CD4-positive, alpha-beta T cell treated with Interferon alpha-2 for 1 hour (primary cell): ENCODE measurements at regions not wholly inside any gene's neighbourhood (a gene's known extent, or its start where the extent isn't known, plus 50 kb on each side); places are given as distances from the start of the nearest gene placed in this dataset.
"Not testable (repeated sequence)": the region's sequence is repeated elsewhere in the genome, so short reads cannot be mapped to it uniquely, and the experiment has no call there.

Experiments used
- DNase-seq, 2 donors: peaks; one replicate each; pipeline ENCODE4 v3.0.0-alpha.2; 2020 to 2022

GRCh38 chr13:76600081-76600480 lies 286.1 kb downstream of the KCTD12 start:
- DNase-seq = no peak

- no peak for DNase-seq
Measured at GRCh38 chr13:76597868-76598267, 288.3 kb downstream of the KCTD12 start.

- no peak for DNase-seq
Measured at GRCh38 chr13:76596216-76596615, 290.0 kb downstream of the KCTD12 start.

GRCh38 chr13:76594435-76594834 lies 291.8 kb downstream of the KCTD12 start:
- no peak for DNase-seq

GRCh38 chr13:76586842-76587241 lies 299.4 kb downstream of the KCTD12 start:
- DNase-seq = no peak

GRCh38 chr13:76579701-76580100 lies 306.5 kb downstream of the KCTD12 start:
- no peak for DNase-seq

GRCh38 chr13:76575634-76576033 lies 310.6 kb downstream of the KCTD12 start:
- not testable (repeated sequence) for DNase-seq

GRCh38 chr13:76570510-76570971 lies 315.7 kb downstream of the KCTD12 start:
- DNase-seq = no peak

GRCh38 chr13:76556627-76557026 lies 329.6 kb downstream of the KCTD12 start:
- DNase-seq = no peak

GRCh38 chr13:76552807-76553206 lies 333.4 kb downstream of the KCTD12 start:
- no peak for DNase-seq

GRCh38 chr13:76552041-76552772 lies 334.0 kb downstream of the KCTD12 start:
- DNase-seq = no peak

GRCh38 chr13:76542176-76542575 lies 344.0 kb downstream of the KCTD12 start:
- DNase-seq = no peak

GRCh38 chr13:76538004-76538403 lies 348.2 kb downstream of the KCTD12 start:
- no peak for DNase-seq

- DNase-seq = no peak
Measured at GRCh38 chr13:76533251-76533650, 353.0 kb downstream of the KCTD12 start.

GRCh38 chr13:76527041-76527440 lies 359.2 kb downstream of the KCTD12 start:
- no peak for DNase-seq

- no peak for DNase-seq
Measured at GRCh38 chr13:76523740-76524340, 362.4 kb downstream of the KCTD12 start.

- no peak for DNase-seq
Measured at GRCh38 chr13:76522083-76522755, 364.0 kb downstream of the KCTD12 start.

GRCh38 chr13:76519685-76520084 lies 366.5 kb downstream of the KCTD12 start:
- DNase-seq = no peak

- DNase-seq = no peak
Measured at GRCh38 chr13:76516586-76516985, 369.6 kb downstream of the KCTD12 start.

GRCh38 chr13:76516013-76516412 lies 370.2 kb downstream of the KCTD12 start:
- no peak for DNase-seq

- DNase-seq = no peak
Measured at GRCh38 chr13:76512721-76513145, 373.5 kb downstream of the KCTD12 start.

GRCh38 chr13:76505437-76505836 lies 380.8 kb downstream of the KCTD12 start:
- DNase-seq = no peak

GRCh38 chr13:76503766-76504165 lies 382.4 kb downstream of the KCTD12 start:
- DNase-seq = no peak

- no peak for DNase-seq
Measured at GRCh38 chr13:76503291-76503690, 382.9 kb downstream of the KCTD12 start.
